GM12872 (cell line): ENCODE measurements at regions not wholly inside any gene's neighbourhood (a gene's known extent, or its start where the extent isn't known, plus 50 kb on each side); places are given as distances from the start of the nearest gene placed in this dataset.

Experiments used
- CTCF ChIP-seq: IDR thresholded peaks from 3 replicates; pipeline ENCODE4 v1.5.1; 2011; ENCODE audit warnings: low read depth, mild to moderate bottlenecking, low read length, moderate library complexity; ENCODE audit not compliant: insufficient read depth

- no peak for TF ChIP-seq CTCF
These were observed 65.8 kb upstream of the ZNF804A start for GRCh38 chr2:184532551-184532950.

GRCh38 chr2:184534986-184535385 is 63.3 kb upstream of the ZNF804A start:
- TF ChIP-seq CTCF: no peak

GRCh38 chr2:184540246-184540789 is 58.0 kb upstream of the ZNF804A start:
- TF ChIP-seq CTCF: no peak

- no peak for TF ChIP-seq CTCF
These were observed 56.7 kb upstream of the ZNF804A start for GRCh38 chr2:184541591-184541990.

- no peak for TF ChIP-seq CTCF
These were observed 54.5 kb upstream of the ZNF804A start for GRCh38 chr2:184543832-184544231.
